GM06990 (cell line): ENCODE measurements at regions not wholly inside any gene's neighbourhood (a gene's known extent, or its start where the extent isn't known, plus 50 kb on each side); places are given as distances from the start of the nearest gene placed in this dataset.

ENCODE experiments used
- DNase-seq: peaks from one replicate; pipeline ENCODE4 v3.0.0-alpha.2; 2011; ENCODE audit not compliant: insufficient read length; ENCODE audit errors: extremely low read depth
- H3K27me3 ChIP-seq: replicated peaks from 2 replicates; pipeline ENCODE4 v1.6.0; 2011; ENCODE audit warnings: low read length; ENCODE audit not compliant: control insufficient read depth, insufficient read depth
- H3K36me3 ChIP-seq: 2 replicates; pipeline ENCODE4 v1.5.1; 2011; ENCODE audit warnings: low read length; ENCODE audit not compliant: control insufficient read depth, insufficient read depth
- H3K4me3 ChIP-seq: replicated peaks from 2 replicates; pipeline ENCODE4 v1.5.1; 2011; ENCODE audit warnings: low read depth, mild to moderate bottlenecking, control low read depth, low read length
- CTCF ChIP-seq: IDR thresholded peaks from 2 replicates; pipeline ENCODE4 v1.5.1; 2011; ENCODE audit warnings: low read length, control low read depth, mild to moderate bottlenecking, inconsistent platforms; ENCODE audit not compliant: insufficient read depth, poor library complexity, severe bottlenecking

- no peaks in the 10 kb centered on the region for H3K36me3 ChIP-seq
- no peak for DNase-seq
- no peak for TF ChIP-seq CTCF
- no peak overlapping the region for H3K4me3 ChIP-seq
- H3K27me3 ChIP-seq = no peaks in the 10 kb centered on the region
Observed at GRCh38 chr18:78679031-78679430, 300.6 kb upstream of the SALL3 start.

DNA sequence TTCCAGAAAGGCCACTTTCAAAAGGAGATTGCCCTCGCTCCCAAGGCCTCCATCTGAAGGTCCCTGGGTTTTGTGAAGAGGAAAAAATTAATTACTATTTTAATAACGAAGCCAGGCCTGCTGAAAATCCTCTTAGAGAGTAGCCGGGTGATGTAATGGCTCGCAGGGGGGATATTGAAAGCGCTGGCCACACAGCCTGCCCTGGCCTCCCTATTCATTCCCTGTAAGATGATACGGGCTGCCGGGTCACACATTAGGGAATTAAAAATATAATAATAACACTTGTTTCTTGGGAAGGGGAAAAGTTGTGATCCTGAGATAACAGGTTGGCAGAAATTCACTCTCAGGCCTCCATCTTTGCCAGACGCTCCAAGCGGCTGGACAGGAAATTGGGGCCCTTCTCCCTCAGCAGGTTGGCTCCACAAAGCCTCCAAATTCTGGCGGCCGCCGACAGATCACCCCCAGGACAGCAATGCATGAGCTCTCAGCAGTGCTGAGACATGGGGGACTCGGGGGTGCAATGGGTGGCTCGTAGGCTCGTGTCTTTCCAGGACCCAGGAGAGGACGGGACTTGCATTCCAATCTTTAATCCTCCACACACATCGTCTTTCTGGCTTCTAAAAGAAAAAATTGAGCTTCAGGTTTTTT lies 299.9 kb upstream of the SALL3 start:
- DNase-seq = no peak
- Histone ChIP-seq H3K36me3 (no peaks in the 10 kb centered on the region), H3K27me3 (no peaks in the 10 kb centered on the region), H3K4me3 (no peak overlapping the region)
- no peak for TF ChIP-seq CTCF

GRCh38 chr18:78681396-78681795 lies 298.2 kb upstream of the SALL3 start:
- DNase-seq = no peak
- no peak for TF ChIP-seq CTCF
- no peaks in the 10 kb centered on the region for H3K36me3 ChIP-seq
- no peaks in the 10 kb centered on the region for H3K27me3 ChIP-seq
- no peak overlapping the region for H3K4me3 ChIP-seq

DNA sequence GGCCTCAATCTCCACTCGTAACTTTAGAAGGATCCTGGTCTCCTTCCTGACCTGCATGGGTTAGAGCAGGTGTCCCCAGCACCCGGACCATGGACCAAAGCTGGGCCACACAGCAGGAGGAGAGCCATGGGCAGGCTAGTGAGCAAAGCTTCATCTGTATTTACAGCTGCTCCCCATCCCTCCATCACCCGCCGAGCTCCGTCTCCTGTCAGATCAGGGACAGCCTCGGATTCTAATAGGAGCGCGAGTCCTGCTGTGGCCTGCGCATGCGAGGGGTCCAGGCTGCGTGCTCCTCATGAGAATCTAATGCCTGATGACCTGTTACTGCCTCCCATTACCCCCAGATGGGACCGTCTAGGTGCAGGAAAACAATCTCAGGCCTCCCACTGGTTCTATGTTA lies 297.7 kb upstream of the SALL3 start:
- TF ChIP-seq CTCF = no peak
- H3K36me3 ChIP-seq = no peaks in the 10 kb centered on the region
- no peaks in the 10 kb centered on the region for H3K27me3 ChIP-seq
- H3K4me3 ChIP-seq = no peak overlapping the region
- DNase-seq = no peak

DNA sequence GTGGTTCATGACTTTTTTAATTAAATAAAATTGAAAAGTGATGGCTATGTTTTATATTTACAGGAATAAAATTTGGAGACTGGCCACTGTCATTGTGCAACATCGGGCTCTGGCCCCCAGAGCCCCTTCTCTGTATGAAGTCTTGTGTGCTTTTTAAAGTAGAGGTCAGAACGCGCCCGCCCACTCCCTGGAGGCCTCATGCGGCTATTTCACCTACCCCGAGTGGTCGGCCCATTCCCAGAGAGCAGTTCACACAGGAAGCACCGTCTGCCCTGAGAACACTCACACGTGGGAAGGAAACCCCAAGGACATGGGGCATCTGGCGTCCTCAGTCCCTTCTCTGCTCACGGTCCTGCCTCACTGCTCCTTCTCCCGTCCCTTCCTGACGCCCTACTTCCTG lies 296.9 kb upstream of the SALL3 start:
- Histone ChIP-seq H3K27me3 (no peaks in the 10 kb centered on the region), H3K4me3 (no peak overlapping the region), H3K36me3 (no peaks in the 10 kb centered on the region)
- no peak for TF ChIP-seq CTCF
- DNase-seq = no peak
